MCF 10A (cell line): ENCODE measurements at regions not wholly inside any gene's neighbourhood (a gene's known extent, or its start where the extent isn't known, plus 50 kb on each side); places are given as distances from the start of the nearest gene placed in this dataset.

Experiments used
- BruUV-seq: library from RNA; stranded (reverse); fragments of 400-500 nt; replicated peaks from 2 replicates; lab custom pipeline; 2021; lab: Mats Ljungman, UMichigan
- CTCF ChIA-PET: fragments of 300-600 bp; sonication (Branson Sonifier 250); formaldehyde crosslinking; extraction: SDS; loops from one replicate; lab custom pipeline; 2021; ENCODE audit warnings: antibody characterized with exemption, inconsistent platforms; lab: Yijun Ruan, JAX
- POLR2A ChIA-PET: fragments of 300-600, 350-650 bp; sonication (Branson Sonifier 250); formaldehyde crosslinking; extraction: SDS; loops from one replicate; lab custom pipeline; 2020; ENCODE audit warnings: antibody characterized with exemption, inconsistent platforms; lab: Yijun Ruan, JAX
- DNase-seq: peaks from one replicate; pipeline ENCODE4 v3.0.0-alpha.2; 2018; ENCODE audit not compliant: unreplicated experiment
- H3K27ac Mint-ChIP-seq: one replicate; pipeline ENCODE4 v1.8.0; 2022; ENCODE audit warnings: mild to moderate bottlenecking, low read depth, mixed read lengths; ENCODE audit not compliant: unreplicated experiment
- H3K27me3 Mint-ChIP-seq: one replicate; pipeline ENCODE4 v1.8.0; 2022; ENCODE audit warnings: mixed read lengths; ENCODE audit not compliant: insufficient read depth, unreplicated experiment
- H3K36me3 Mint-ChIP-seq: one replicate; pipeline ENCODE4 v1.8.0; 2022; ENCODE audit warnings: mild to moderate bottlenecking, moderate library complexity, mixed read lengths; ENCODE audit not compliant: insufficient read depth, unreplicated experiment
- H3K4me1 Mint-ChIP-seq: one replicate; pipeline ENCODE4 v1.8.0; 2022; ENCODE audit warnings: mixed read lengths; ENCODE audit not compliant: insufficient read depth, unreplicated experiment
- H3K4me3 Mint-ChIP-seq: one replicate; pipeline ENCODE4 v1.8.0; 2022; ENCODE audit warnings: mild to moderate bottlenecking, moderate library complexity, mixed read lengths; ENCODE audit not compliant: unreplicated experiment
- H3K9me3 Mint-ChIP-seq: one replicate; pipeline ENCODE4 v1.8.0; 2022; ENCODE audit warnings: mixed read lengths; ENCODE audit not compliant: unreplicated experiment
- CTCF ChIP-seq: fragments of 200-600 bp; IDR thresholded peaks from one replicate; pipeline ENCODE4 v1.8.0; 2022; ENCODE audit warnings: antibody characterized with exemption, mild to moderate bottlenecking; ENCODE audit not compliant: unreplicated experiment
- intact Hi-C: fragments of 100-400 bp; cut with micrococcal nuclease; formaldehyde crosslinking; loops from 2 replicates; pipeline ENCODE4 v1.14.1; 2022

- no peak for TF ChIP-seq CTCF
- Mint-ChIP-seq H3K4me3 (no peak overlapping the region), H3K4me1 (peaks cover 16% of the 10 kb centered on the region), H3K36me3 (peaks cover 6% of the 10 kb centered on the region), H3K27me3 (no peaks in the 10 kb centered on the region), H3K9me3 (no peaks in the 10 kb centered on the region), H3K27ac (peak overlapping the region; percentile 68)
- POLR2A ChIA-PET = interaction anchor here (0.6 to 2.3 kb wide), 15 partner anchors 10 to 1997 kb away, joined by 3 to 23 read pairs (median 4); no protein-coding TSS in a partner anchor
- CTCF ChIA-PET = interaction anchor here (0.5 to 1.8 kb wide), 7 partner anchors 10 to 362 kb away, joined by 3 to 6 read pairs (median 3); no protein-coding TSS in a partner anchor
- peak; percentile 54 for DNase-seq
- no TSS peak for BruUV-seq
- intact Hi-C loops = no loop called here
These were observed 211.5 kb downstream of the IKZF2 start for GRCh38 chr2:212939777-212940531.

- DNase-seq = no peak
- no TSS peak for BruUV-seq
- H3K4me1 Mint-ChIP-seq = peaks cover 16% of the 10 kb centered on the region
- no peak overlapping the region for H3K27ac Mint-ChIP-seq
- intact Hi-C loops = no loop called here
- H3K4me3 Mint-ChIP-seq = no peak overlapping the region
- no peak for TF ChIP-seq CTCF
- ChIA-PET POLR2A (no interaction called here), CTCF (interaction anchor here (1.8 kb wide), 1 partner anchor 11 kb away, joined by 6 read pairs; no protein-coding TSS in a partner anchor)
- H3K27me3 Mint-ChIP-seq = no peaks in the 10 kb centered on the region
- H3K36me3 Mint-ChIP-seq = peaks cover 4% of the 10 kb centered on the region
- no peaks in the 10 kb centered on the region for H3K9me3 Mint-ChIP-seq
These were observed 213.1 kb downstream of the IKZF2 start for GRCh38 chr2:212938144-212938793.

GRCh38 chr2:212936572-212936971 lies 214.8 kb downstream of the IKZF2 start:
- Mint-ChIP-seq H3K4me1 (peaks cover 16% of the 10 kb centered on the region), H3K27me3 (no peaks in the 10 kb centered on the region), H3K36me3 (peaks cover 7% of the 10 kb centered on the region), H3K9me3 (no peaks in the 10 kb centered on the region), H3K4me3 (no peak overlapping the region), H3K27ac (no peak overlapping the region)
- POLR2A ChIA-PET = no interaction called here
- intact Hi-C loops = no loop called here
- BruUV-seq = no TSS peak
- CTCF ChIA-PET = no interaction called here
- no peak for DNase-seq
- TF ChIP-seq CTCF = no peak

- Mint-ChIP-seq H3K9me3 (no peaks in the 10 kb centered on the region), H3K27ac (no peak overlapping the region), H3K4me1 (peaks cover 9% of the 10 kb centered on the region), H3K4me3 (no peak overlapping the region), H3K36me3 (peaks cover 7% of the 10 kb centered on the region), H3K27me3 (no peaks in the 10 kb centered on the region)
- ChIA-PET CTCF (interaction anchor here (0.8 to 1.2 kb wide), 3 partner anchors 12 to 214 kb away, joined by 3 to 6 read pairs (median 4); no protein-coding TSS in a partner anchor), POLR2A (no interaction called here)
- BruUV-seq = no TSS peak
- no peak for DNase-seq
- intact Hi-C loops = no loop called here
- no peak for TF ChIP-seq CTCF
These were observed 215.7 kb downstream of the IKZF2 start for GRCh38 chr2:212935752-212936151.
